NCI-H146 treated with DMSO at 0.1 percent for 48 hours (cell line): ENCODE measurements at regions not wholly inside any gene's neighbourhood (a gene's known extent, or its start where the extent isn't known, plus 50 kb on each side); places are given as distances from the start of the nearest gene placed in this dataset.
A peak's percentile ranks its signal among the peaks of the same experiment; 100 is the strongest.

Experiments used
- DNase-seq: peaks from one replicate; lab custom pipeline; 2025; ENCODE audit not compliant: unreplicated experiment; lab: John Stamatoyannopoulos, UW

DNA sequence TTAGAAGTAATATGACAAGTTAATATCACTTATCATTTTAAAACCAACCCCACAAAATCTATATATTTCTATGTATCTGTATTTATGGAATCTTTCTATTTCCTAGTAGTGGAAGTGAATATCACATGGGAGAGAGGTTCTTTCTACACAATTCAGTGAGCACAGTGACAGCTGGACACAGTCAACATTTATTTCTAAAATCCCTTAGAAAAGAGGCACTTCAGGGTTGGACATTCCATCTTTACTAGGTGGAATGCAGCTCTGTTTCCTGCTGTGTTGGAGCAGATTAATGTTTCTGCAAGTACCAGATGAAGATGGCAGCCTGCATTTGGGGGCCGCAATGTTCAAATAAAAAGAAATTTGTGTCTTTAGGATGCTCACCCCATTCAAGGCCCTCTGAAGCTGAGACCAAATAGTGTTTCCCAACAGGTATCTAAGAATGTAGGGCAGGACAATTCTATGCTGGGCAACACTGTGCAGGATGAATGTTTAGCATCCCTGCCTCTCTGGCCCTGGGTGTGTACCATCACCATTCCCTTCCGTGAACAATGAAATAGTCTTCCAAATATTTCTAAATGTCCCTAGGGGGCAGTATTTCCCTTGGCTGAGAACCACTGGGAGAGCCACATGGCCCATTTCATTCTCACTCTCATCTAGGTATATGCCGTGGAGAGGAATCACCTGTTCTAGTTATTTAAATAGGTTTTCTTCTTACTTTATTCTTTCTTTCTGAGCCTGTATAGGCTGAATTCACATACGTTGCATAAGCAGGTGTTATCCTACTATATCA is 394.8 kb downstream of the PRDM2 start:
- peak; percentile 66 for DNase-seq

- peak; percentile 23 for DNase-seq
These were observed 398.4 kb downstream of the PRDM2 start for GRCh38 chr1:14098294-14098913.

DNA sequence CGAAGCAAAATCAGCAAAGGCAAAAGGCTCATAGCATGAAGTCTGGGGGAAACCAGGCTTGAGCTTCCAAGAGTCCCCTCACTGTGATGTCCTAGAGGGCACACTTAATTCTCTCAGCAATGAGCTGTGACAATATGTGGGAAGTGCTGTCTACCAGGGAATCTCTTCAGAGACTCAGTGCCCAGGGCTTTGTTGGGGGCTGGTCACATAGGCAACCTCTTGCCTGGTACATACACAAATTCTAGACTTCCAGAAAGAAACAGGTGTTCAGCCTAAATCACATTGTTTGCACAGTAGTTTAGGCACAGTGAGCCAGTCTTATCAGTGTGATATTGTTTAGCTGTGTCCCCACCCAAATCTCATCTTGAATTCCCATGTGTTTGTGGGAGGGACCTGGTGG is 400.5 kb downstream of the PRDM2 start:
- DNase-seq: no peak

GRCh38 chr1:14100919-14101318 is 400.9 kb downstream of the PRDM2 start:
- DNase-seq: no peak

DNA sequence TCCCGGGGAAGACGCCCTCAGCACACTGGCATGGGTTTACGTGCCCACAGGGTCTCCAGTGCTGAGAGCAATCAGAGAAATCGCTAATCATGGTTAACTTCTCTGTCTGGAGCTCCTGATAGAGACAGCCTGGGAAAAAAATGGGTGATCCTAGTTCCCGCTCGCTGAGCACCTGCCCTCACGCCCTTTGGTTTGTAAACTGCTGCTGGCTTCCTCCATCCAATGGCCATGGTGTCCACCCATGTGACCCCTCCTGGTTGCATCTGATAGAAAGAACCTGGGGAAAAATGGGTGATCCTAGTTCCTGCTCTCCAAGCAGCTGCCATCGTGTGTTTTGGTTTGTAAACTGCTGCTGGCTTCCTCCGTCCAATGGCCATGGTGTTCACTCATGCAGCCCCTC is 402.2 kb downstream of the PRDM2 start:
- DNase-seq: no peak

GRCh38 chr1:14103878-14104430 is 404.0 kb downstream of the PRDM2 start:
- no peak for DNase-seq

GRCh38 chr1:14106126-14106525 is 406.1 kb downstream of the PRDM2 start:
- no peak for DNase-seq

DNA sequence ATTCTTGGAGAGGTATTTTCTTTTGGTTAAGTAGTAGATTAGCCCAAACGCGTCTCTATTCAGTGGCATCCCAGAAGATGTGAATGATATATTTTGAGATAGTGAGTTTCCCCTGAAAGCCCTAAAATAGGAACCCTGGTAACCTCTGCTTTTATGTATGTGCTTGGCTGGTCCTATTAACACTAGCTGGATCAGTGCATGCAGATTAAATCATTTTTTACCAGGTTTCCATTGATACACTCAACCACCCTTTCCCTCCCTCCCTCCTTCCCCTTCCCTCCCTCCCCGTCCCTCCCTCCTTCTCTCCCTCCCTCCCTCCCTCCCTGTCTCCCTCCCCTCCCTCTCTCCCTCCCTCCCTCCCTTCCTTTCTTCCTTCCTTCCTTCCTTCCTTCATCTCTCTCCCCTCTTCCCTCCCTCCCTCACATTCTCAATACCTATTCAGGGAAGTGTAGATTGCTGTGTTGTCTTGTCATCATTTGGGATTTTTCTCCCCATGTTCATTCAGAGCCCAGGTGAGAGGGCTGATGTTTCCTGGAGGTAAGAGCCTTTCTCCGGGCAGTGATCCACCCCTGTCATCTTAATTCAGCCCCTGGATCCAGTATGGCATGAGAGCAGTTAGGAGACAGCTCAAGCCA is 406.8 kb downstream of the PRDM2 start:
- DNase-seq: no peak

DNA sequence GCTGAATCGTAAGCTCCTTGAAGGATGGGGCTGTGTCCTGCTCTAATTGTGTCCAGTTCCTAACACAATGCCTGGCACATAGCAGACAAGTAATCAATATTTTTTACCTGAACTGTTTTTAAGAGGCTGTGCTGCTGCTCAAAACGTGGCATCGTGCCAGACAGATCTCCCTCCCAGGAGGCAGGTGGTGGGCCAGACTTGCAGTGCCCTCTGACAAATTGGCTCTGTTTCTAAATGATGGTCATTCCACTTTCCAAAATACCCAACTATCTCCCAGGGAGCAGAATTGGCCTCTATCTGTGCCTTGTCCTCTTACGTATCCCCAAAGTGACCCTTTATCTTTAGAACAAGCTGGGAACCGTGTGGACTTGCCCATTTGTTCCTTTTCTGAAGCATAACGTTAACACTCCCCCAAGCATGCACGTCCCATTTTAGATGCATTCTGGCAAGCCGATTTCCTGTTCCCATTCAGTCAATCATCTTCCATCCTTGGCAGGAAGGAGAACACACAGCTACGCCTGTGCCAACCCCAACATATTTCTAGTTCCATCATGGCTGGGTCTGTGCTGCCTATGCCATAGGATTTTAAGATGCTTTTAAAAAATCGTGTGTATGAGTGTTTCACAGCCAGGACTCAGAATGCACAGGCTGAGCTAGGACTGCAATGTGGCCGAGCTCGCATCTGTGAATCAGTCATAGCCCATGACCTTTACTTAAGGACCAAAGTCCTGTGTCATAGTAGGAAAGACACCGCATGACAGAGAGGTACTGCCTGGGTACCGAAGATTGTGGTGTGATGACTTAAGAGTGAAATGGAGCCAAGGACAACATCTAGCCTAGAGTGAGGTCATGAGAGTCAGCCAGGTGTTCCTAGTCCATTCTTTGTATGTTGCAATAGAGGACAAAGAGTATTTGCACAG is 408.6 kb downstream of the PRDM2 start:
- peak; percentile 91 for DNase-seq

DNA sequence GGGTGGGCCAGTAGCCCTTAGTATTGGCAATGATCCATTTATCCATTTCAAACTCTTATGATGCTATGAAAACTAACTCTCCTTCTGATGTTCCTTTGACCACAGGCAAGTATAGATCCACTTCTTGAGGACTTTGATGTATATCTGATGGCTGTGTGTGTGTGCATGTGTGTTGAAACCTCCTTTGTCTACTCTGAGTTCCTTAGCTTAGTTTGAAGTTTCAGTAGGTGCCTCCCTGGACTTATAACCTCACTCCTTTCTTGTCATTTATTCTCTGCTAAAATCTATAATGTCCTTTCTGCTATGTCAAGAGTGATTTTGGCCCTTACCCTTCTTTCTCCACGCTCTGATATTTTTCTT is 409.3 kb downstream of the PRDM2 start:
- DNase-seq: no peak

GRCh38 chr1:14110040-14110439 is 410.1 kb downstream of the PRDM2 start:
- DNase-seq: no peak

DNA sequence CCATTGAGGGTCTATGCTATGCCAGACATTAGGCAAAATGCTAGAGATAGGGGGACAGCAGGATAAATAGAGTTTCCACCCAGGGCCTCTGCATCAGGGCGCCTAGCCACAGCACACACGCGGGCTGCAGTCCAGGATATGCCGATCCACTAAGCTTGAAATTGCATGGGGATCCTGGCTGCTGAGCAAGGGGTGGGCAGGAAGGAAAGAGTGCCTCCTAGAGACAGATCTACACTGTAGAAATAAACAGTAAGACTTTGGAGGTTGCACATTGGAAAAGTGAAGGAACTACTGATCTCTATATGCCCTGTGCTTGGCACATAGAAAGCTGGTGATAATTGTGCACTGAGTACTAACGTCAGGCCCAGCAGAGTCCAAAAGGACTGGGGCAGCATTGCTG is 411.1 kb downstream of the PRDM2 start:
- DNase-seq: no peak

DNA sequence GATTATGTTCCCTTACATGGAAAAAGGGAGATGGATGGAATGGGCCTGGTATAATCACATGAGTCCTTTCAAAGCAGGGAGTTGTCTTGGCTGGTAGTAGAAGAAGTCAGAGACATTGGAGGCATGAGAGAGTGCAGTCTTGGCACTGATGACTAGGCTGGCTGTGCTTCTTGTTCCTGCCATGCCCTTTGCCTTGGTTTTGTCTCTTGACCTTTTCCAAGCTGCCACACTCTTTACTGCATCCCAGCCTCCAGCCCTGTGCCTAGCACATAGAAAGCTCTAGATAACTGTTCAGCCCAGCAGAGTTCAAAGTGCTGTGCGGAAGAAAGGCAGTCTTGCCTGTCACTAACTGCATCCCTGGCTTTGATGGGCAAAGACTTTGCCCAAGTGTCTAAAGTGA is 412.6 kb downstream of the PRDM2 start:
- DNase-seq: no peak

DNA sequence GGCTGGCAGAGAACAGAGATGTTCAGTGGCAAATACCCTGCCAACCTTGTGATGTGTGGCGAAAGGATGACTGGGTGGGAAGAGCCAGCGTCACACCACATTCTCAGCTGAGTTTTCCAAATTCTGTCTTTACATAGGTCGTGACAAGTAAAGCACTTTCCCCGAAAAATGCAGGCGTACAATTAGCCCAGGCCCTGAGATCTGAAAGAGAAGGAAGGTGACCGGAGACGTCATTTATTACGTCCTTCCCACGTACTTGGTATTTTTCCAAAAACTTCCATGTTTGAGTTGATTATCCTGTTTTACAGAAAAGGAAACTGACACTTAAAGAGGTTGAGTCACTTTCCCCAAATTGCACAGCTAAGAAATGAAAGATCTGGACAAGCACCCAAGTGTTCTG is 413.3 kb downstream of the PRDM2 start:
- no peak for DNase-seq

GRCh38 chr1:14113841-14114567 is 414.0 kb downstream of the PRDM2 start:
- peak; percentile 68 for DNase-seq

DNA sequence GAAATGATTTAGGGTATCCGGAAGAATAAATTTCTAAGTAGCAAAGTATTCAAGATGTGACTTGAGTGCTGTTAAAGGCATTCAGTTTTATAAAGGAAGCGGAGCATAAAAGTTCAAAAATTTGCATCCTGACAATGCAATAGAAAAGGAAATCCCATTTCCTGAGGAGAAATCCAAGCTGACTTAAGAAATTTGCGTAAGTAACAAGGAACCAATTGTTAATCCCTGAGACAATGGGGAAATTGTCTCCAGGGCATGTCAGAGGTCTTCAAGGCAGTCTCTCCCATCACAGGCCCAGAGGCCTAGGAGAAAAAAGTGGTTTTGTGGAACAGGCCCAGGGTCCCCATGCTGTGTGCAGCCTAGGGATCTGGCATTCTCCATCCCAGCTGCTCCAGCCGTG is 416.0 kb downstream of the PRDM2 start:
- DNase-seq: no peak

DNA sequence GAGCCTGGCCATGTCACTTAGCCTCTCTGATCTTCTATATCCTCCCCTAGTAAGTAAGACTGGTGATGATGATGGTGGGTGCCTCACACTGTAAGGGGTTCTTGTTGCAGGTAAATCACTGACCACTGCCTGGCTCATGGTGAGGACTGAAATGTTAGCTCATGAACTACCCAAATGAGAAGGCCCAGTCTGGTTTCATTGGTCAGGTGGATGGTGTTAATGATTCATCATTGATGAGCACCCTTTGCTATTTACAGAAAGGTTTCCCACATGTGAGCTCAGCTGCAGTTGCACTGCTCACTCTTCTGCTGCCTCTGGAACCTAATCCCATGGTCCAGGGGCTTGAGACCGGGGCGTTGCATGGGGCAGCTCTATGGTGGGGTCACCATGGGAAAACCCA is 417.7 kb downstream of the PRDM2 start:
- no peak for DNase-seq

DNA sequence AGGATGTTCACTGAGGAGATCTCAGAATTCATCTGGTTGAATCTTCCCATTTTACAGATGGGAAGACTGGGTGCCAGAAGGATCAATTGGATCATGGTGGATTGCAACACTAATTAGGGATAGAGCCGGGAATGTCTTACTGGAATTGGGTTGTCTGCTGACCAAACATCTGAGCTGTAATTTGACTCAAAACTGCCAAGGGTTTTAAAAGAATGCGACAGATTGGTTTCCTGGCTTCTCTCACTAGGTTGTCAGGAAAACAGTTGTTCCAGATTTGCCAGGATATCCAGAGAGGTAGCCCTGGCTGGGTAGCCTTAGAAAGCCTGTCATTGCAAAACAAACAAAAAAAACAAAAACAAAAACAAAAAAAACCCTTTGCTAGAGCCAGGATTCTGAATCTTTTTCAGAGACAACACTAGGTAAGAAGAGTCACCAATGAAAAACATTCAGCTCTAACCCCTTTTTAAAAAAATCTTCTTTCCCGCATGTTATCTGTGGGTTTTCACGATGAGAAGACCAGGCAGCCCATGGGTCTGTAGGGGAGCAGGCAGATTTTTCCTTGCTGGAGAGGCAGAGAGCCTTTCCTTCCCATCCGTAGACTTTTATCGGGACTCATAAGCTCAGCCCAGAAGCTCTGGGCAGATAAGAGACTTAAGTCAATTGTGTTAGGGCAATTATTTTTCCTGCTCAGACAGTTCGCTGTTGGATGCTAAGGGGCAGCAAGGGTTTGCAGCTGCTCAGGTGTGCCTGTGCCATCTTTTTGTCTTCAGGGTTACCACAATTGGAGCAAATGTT is 418.9 kb downstream of the PRDM2 start:
- peak; percentile 28 for DNase-seq

GRCh38 chr1:14120895-14121294 is 420.9 kb downstream of the PRDM2 start:
- DNase-seq: no peak

DNA sequence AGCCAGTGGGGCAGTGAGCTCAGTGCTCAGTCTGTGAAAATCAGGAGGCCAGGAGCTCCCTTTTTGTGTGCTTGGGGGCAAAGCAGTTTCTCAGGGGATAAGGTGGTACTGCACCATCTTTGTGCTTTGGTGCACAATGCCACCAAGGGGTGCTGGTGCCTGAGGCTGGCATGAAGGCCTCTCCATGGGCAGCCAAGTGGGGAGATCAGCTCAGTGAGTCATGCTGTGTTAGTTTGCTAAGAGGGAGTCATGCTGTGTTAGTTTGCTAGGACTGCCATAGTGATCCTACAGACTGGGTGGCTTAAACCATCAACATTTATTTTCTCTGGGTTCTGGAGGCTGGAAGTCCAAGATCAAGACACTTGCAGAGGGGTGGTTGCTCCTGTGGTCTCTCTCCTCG is 428.1 kb downstream of the PRDM2 start:
- no peak for DNase-seq
